ENCODE measurements at regions not wholly inside any gene's neighbourhood (a gene's known extent, or its start where the extent isn't known, plus 50 kb on each side); places are given as distances from the start of the nearest gene placed in this dataset.
"Not testable (repeated sequence)": the region's sequence is repeated elsewhere in the genome, so short reads cannot be mapped to it uniquely, and the experiment has no call there.

DNA sequence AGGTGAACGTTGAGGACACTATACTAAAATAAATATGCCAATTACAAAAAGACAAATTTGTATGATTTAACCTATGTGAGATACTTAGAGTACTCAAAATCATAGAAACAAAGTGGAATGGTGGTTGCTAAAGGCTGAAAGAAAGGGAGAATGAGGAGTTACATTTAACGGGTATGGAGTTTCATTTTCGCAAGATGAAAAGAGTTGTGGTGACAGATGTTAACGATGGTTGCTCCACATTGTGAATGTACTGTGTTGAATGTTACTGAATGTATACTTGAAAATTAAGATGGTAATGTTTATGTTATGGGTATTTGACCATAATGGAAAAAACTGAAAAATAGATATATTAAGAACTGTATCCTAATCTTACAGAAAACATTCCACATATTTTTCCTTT is 51.3 kb upstream of the MOCS2 start:
- DNase-seq = no peak

DNA sequence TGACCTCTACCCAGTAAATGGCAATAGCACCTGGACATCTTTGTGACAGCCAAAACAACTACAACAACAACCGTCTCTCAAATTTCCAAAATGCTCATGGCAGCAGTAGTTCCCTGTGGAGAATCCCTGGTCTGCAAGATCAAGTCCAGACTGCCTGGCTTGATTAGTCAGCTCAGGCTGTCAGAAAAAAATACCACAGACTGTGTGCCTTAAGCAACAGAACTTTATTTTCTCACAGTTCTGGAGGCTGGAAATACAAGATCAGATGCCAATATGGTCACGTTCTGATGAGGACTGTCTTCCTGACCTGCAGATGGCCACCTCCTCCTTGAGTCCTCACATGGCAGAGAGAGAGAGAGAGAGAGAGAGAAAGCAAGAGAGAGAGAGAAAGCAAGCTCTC is 52.3 kb upstream of the MOCS2 start:
- no peak for DNase-seq

DNA sequence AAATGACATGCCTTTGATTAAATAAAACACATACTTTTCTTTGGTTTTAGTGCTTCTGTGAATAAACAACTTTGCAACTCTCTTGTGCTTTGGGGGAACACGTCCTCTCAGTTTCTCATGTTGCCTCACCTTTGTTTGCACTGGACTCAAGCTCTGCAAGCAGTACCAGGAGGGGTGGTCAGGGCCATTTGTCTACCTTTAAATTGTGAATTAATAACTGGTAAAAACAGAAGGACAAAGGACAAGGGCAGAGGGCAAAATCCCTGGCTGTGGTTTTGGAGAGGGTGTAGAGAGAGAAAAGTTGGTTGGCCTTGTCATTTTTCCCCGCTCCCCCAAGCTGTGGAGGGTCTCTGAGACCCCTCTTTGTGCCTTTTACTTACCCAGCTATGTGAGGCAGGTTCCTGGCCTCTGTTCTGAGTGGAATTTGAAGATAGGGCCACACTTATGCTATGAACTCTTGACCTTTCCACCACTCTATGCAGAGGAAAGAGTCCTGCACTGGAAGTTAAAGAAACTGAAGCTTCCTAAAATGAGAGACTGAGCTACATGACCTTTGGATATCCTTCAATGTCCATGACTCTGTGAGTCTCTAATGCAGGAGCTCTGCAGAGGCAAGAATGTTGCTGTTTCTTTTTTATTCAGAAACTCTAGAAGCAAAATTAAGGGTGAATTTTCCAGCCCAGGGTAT is 55.1 kb upstream of the MOCS2 start:
- no peak for DNase-seq

DNA sequence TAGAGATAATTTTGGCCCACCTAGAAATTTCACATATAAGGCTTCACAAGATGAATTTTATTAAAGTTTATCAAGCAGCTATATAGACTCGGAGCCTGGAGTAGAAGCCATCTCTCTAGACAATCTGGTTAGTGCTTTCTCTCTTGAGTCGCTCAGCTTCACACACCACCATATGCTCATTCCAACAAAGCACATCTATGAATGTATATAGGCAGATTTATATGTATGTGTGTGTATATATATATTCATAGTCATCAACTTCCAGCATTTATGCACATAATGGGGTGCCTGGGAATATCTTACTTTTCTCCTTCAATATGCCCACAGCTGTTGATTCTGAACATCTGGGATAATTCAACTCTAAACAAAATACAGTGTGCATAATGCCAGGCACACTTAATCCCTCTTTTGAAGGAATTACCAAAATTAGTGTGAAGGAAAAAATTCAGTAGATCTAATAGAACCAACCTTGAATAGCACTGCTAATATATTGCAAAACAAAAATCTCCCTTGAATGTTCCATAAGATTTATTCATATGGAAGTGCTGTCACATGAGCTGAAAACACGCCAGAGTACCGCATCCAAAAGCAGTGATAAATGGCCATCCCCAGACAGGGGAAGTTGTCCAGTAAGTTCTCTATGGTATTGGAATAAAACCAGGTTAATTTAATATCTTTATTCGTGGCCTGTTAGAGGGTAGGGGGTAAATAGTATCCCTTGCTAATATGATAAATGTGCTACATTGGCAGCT is 56.0 kb upstream of the MOCS2 start:
- DNase-seq = no peak

DNA sequence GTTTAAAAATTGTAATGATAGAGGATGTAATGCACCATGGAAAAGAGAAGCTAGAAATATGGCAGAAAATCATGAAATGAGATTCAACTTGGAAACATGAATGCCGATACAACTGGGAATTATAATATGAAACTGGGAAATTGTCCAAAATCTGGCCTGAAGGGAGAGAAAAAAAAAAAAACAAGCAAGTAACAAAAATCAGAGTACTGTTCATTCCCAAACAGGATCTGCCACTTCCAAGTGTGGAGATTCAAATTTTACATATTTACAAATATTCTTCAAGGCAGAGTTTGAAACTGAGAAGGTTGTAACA is 56.6 kb upstream of the MOCS2 start:
- no peak for DNase-seq

DNA sequence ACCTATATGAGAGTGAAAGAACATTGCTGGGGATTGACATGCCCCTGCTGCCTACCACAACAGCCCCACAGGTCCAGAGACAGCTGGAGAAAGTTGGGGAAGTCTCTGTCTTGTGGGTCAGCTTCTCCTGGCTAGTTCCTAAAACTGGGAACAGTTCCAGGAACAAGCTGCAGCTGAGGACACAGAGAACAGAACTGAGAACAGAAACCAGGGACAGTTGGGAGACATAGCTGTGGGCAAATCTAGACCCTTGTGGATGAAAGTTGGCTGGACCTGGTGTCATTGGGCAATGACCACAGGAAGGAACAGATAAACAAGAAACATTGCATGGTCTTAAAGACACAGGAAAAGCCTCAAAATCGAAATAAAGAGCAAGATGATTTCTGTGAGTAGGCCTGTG is 58.3 kb upstream of the MOCS2 start:
- no peak for DNase-seq

DNA sequence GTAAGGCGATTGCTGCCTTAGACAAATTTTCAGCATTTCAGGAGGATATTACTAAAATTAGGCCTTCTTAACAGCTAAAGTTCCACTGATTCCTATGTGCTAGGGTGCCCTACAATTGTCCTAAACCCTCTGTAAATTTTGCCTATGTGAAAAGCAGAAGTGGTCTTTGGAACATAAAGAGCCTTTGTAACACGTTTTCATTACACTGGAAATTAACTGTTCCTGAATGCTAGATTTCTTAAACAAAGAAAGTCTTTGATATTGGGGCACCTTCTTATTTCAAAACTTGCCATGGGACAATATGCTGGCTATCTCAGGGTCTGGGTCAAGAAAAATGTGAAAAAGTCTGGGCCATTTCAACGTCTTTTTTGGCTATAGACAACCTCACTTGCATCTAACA is 60.4 kb upstream of the MOCS2 start:
- no peak for DNase-seq

DNA sequence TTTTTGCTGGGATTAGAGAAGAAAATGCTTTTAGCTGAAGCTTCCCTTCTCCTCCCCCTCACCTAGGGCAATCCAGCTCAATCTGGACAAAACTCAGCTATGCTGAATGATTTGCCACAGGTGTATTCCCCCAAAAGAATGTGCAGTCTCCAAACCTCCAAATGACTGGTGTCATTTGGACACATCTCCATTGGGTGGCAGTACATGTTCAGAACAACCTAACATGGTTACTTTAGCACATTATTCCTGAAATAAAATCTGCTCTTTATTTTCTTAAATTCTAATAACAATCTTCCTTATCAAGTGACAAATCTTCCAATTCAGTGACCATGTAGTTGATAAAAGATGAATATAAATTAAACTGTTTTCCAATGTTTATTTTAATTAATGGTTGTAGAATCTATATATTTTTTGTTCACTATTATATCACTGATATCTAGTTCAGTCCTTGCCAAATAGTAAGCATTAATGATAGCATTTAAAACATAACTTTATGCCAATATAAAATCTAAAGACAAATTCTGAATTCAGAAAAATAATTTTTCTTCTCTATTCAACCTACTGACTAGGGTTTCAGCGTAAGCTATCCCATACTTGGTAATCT is 61.3 kb upstream of the MOCS2 start:
- no peak for DNase-seq

DNA sequence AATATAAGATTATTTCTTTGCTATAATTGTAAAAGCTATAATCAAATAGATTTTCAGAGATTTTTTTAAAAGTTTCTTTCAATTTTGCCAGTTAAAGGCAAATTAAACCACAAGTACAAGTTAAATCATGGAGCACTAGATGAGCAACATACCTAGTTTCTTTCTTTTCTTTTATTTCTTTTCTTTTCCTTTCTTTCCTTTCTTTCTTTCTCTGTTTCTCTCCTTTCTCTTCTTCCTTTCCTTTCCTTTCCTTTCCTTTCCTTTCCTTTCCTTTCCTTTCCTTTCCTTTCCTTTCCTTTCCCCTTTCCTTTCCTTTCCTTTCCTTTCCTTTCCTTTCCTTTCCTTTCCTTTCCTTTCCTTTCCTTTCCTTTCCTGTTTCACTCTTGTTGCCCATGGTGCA is 62.5 kb upstream of the MOCS2 start:
- not testable (repeated sequence) for DNase-seq

DNA sequence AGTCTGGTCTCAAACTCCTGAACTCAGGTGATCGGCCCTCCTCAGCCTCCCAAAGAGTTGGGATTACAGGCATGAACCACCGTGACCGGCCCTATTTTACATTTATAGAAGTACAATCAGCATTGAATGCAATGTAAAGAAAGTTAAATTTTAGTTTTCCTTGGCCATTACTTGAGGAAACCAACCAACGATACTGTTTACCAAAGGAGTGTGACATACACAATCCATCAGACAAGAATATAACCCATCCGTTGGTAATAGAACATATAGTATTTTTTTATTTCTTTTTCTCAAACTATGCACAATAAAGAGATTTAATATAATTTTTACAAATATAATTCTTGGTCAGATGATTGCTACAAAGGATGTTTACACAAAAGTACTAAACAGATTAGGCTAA is 63.1 kb upstream of the MOCS2 start:
- no peak for DNase-seq

DNA sequence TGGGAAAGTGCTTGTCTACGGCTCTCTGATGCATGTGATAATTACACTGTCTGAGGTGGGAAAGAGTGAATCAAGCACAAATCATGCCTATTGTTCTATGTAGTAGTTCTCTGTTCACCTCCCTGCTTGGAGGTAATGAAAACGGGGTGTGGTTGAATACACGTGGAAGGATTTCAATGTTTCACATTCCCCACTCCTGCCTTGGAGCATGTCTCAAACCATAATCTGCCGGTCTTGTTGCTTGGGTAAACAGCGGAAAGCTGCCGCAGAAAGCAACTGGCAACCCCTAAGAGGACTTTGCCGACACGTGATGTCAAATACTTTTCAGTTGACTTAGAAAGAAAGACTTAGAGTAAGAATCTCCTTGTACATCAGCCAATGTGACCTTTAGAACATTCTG is 63.5 kb upstream of the MOCS2 start:
- no peak for DNase-seq

DNA sequence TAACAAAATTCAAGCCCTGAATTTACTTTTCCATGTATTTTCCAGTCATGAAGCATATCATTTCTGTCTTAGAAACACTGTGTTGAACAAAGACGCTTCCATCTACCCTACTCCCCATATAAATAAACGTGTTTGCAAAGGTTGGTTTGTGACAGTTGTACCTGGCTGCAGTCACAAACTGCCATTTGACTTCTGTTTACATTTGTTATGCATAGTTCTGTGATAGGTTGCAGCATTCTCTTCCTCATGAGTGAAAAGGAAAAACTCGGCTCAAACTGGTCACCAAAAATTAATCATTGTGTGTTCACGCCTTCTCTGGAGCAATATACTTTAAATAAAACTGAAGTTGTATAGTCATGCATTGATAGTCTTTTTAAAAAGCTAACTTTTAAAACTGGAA is 69.3 kb upstream of the MOCS2 start:
- DNase-seq = no peak

DNA sequence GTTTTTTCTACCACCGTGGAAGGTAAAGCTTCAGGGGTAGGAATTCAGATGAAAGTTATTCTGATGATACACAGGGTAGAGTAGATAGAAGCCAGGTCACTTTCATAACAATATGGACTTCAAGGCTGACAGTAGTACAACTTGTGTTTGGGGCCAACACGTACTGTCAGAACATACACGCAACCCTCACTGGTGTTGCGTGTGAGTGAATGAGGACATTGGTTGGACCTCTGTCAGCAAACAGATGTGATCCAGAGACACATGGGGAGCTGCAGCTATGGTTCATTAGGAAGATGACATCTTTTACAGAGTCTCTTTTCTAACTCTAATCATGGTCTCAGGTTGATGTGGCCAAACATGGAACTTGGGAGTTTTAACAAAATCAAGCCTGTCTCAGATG is 70.1 kb upstream of the MOCS2 start:
- no peak for DNase-seq

DNA sequence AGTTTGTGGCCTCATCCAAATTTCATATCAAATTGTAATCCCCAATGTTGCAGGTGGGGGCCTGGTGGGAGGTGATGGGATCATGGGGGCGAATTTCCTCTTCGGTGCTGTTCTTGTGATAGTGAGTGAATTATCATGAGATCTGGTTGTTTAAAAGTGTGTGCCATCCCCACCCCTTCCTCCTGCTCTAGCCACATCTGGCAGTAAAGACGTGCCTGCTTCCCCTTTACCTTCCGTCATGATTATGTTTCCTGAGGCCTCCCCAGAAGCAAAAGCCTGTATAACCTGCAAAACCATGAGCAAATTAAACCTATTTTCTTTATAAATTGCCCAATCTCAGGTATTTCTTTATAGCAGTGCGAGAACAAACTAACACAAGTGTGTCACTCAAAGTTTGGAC is 71.0 kb upstream of the MOCS2 start:
- no peak for DNase-seq

DNA sequence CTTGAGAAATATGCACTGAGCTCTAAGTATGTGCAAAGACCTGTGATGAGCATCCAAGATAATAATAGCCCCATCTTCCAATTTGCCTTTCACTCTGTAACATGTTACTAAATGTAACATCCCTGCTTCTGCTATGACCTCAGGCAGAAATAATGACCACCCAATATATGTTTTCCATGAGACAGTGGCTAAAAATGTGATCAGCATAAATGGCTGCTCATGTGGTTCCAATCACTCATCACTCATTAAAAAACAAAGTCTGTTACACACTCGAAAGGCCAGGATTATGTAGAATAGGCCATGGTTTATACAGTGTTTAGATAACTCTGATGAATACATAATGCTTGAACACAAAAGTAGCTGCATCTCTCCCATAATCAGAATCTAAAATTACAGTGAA is 71.4 kb upstream of the MOCS2 start:
- no peak for DNase-seq

DNA sequence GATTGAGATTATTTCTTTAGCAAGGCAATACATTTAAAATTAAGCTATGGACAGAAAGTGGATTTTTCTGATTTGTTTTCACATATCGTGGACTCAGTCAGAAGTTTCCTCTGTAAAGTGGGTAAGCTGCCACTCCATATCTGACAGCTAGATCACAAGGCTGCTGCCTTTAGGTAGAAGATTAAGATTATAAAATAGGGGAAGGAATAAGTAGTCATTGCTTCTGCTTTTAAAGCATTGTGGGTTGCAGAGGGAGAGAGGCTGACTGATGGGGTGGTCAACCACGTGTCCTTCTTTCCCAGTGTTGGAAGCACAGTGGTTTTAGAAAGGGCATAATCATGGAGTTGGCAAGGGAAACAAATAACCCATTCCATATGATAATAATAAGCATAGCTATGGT is 74.3 kb upstream of the MOCS2 start:
- DNase-seq = no peak

DNA sequence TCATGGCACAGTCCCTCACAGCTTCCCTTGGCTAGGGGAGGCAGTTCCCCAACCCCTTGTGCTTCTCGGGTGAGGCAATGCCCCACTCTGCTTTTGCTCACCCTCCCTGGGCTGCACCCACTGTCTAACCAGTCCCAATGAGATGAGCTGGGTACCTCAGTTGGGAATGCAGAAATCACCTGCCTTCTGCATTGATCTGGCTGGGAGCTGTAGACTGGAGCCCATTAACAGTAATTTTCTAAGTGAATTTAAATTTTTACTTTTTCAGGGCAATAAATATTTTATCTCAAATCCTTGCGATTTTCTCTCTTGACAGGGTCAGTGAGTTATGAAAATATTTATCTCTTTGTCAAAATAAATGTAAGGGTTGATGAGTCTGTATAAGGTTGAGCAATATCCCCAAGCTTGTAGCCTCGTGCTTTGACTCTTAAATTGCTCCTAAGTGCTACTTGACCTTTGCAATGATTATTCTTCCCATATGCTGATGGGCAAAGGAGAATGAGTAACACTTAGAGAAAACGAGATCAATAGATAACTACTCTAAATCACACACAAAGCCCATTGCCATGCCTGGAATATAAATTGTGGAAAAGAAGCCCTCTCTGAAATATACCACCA is 82.1 kb upstream of the MOCS2 start:
- DNase-seq = no peak

DNA sequence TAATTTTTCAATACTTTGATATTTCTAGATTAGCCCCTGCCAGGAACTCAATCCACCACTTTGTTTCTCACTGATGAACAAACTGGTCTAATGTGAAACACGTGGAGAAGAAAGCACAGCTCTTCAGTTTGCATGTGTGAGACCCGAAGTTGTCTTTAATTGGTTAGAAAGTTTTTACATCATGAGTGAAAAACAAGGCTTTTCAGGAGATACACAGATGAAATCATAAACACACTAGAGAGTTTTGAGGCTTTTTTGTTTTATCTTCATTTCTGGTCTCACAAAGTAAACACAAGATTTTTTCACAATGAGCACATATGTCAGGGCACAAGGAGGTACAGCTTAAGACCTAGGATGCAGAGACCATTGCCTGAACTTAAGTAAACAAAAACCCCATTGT is 84.5 kb upstream of the MOCS2 start:
- no peak for DNase-seq

DNA sequence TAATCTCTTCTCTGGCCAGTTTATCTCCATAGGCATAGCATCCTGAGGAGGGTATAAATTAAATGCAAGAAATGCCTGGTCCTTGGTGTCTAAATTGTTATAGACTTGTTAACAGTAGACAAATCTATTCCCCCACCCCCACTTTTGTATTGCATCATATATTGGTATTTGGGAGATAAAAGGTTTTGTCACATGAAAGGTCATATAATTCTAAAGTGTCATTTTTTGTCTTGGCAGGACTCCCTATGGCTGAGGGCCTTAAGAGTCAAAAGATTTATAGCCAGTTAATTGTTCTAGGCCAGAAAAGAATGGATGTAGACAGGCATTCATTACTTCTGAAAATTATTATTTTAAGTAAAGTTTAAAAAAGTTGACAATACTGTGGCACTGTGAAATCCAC is 90.3 kb upstream of the MOCS2 start:
- DNase-seq = no peak

DNA sequence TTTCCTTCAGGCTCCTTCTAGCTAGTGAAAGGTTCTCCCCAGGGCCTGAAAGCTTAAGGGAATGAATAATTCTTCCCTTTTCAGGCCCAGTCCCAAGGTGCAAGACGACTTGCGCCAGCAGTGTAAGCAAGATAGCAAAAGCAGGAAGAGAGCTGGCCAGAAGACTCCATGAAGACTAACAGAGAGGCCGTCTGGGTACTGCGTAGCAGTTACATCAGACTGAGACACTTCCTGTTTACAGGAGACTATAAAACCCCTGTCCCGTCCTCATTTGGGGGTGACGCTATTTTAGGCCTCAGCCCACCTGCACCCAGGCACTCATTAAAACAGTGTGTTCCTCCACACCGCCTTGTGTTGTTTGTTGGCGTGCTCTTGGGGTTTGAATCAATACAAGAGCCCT is 90.7 kb upstream of the MOCS2 start:
- no peak for DNase-seq

DNA sequence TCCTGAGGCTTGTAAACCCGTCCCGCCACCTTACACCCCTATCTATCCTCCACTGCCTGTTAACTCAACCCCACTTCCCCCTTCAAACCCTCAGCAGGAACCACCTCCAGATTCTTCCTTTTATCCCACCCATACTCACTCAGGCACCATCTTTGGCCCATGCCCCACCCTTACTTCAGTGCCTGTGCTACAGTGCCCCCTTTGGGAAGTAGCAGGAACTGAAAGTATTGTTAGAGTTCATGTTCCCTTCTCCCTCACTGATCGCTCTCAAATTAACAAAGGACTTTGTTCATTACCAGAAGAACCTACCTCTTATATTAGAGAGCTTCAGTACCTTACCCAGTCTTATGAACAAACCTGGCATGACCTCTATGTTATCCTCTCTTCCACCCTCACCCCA is 92.2 kb upstream of the MOCS2 start:
- DNase-seq = no peak

DNA sequence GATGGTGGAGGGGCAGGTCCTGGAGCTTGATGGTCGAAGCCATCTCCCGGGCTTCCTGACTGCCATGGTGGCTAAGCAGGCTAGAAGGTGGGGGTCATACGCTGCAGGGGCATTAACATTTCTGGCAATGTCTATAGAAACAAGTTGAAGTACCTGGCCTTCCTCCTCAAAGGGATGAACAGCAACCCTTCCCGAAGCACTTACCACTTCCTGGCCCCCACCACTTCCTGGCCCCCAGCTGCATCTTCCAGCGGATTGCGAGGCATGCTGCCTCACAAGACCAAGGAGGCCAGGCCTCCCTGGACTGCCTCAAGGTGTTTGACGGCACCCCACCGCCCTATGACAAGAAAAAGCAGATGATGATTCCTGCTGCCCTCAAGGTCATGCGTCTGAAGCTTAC is 97.0 kb upstream of the MOCS2 start:
- DNase-seq = no peak

DNA sequence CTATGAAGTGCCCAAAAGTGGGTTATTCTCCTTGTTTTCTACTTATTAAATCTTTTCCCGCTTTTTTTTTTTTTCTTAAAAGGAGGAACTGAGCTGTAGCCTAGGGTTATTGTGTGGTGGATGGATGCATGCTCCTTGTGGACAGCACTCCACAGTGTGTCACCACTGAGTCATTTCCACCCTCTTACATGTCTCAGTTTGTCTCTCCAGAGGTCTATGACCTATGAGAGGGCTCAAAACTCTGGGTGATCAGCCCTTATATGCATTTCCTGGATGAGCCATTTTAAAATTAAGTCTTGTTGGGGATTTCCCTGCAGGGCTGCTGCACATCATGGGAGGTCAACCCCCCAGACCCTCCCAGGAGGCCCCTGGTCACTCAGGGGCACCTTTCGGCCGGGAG is 102.2 kb upstream of the MOCS2 start:
- DNase-seq = no peak

DNA sequence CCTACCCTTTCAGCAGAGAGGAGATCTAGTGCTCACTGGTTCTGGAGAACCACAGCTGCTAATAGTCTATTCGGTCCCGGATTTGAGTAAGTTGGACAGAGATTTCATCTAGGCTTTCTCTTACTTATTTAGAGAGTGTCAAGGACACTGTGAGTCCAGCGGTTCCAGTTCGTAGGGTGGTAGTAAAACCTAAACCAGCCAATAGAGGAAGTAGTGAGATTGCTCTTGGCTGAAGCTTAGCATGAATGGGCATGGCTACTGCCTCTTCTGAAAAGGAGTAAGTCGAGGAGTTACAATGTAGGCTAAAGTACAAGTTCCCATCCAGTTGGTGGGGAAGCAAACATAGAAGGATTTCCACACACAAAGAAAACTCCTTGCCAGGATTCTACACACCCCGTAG is 109.6 kb upstream of the MOCS2 start:
- no peak for DNase-seq

Measured in stimulated activated CD4-positive, alpha-beta T cell treated with anti-CD3 and anti-CD28 coated beads, Interleukin-4, amount 100 ng/mL, for 4 hours (primary cell).